NCI-H748 treated with DMSO at 0.1 percent for 48 hours (cell line): ENCODE measurements at regions not wholly inside any gene's neighbourhood (a gene's known extent, or its start where the extent isn't known, plus 50 kb on each side); places are given as distances from the start of the nearest gene placed in this dataset.
"Not testable (repeated sequence)": the region's sequence is repeated elsewhere in the genome, so short reads cannot be mapped to it uniquely, and the experiment has no call there.

Source experiments
- DNase-seq: peaks from one replicate; lab custom pipeline; 2025; lab: John Stamatoyannopoulos, UW

- not testable (repeated sequence) for DNase-seq
Measured at GRCh38 chr11:67940440-67940839, 63.5 kb downstream of the UNC93B1 start.

GRCh38 chr11:67938964-67939363, 64.9 kb downstream of the UNC93B1 start:
- not testable (repeated sequence) for DNase-seq

- not testable (repeated sequence) for DNase-seq
Measured at GRCh38 chr11:67938371-67938770, 65.5 kb downstream of the UNC93B1 start.

- not testable (repeated sequence) for DNase-seq
Measured at GRCh38 chr11:67923565-67923964, 80.3 kb downstream of the UNC93B1 start.

- DNase-seq, result not testable (repeated sequence)
Measured at GRCh38 chr11:67920546-67920945, 83.4 kb downstream of the UNC93B1 start.

- not testable (repeated sequence) for DNase-seq
Measured at GRCh38 chr11:67912184-67912583, 91.7 kb downstream of the UNC93B1 start.

- DNase-seq, result not testable (repeated sequence)
Measured at GRCh38 chr11:67911211-67911610, 92.7 kb downstream of the UNC93B1 start.

GRCh38 chr11:67910803-67911202, 93.1 kb downstream of the UNC93B1 start:
- not testable (repeated sequence) for DNase-seq

- not testable (repeated sequence) for DNase-seq
Measured at GRCh38 chr11:67906969-67907368, 96.9 kb downstream of the UNC93B1 start.

GRCh38 chr11:67899462-67899861, 104.4 kb downstream of the UNC93B1 start:
- not testable (repeated sequence) for DNase-seq

- DNase-seq, result not testable (repeated sequence)
Measured at GRCh38 chr11:67893487-67893886, 110.4 kb downstream of the UNC93B1 start.

- DNase-seq, result not testable (repeated sequence)
Measured at GRCh38 chr11:67889646-67890045, 114.3 kb downstream of the UNC93B1 start.

- not testable (repeated sequence) for DNase-seq
Measured at GRCh38 chr11:67888056-67888455, 115.8 kb downstream of the UNC93B1 start.

GRCh38 chr11:67886672-67887071, 117.2 kb downstream of the UNC93B1 start:
- DNase-seq, result not testable (repeated sequence)

- not testable (repeated sequence) for DNase-seq
Measured at GRCh38 chr11:67886207-67886606, 117.7 kb downstream of the UNC93B1 start.

GRCh38 chr11:67885574-67885973, 118.3 kb downstream of the UNC93B1 start:
- not testable (repeated sequence) for DNase-seq

- not testable (repeated sequence) for DNase-seq
Measured at GRCh38 chr11:67884761-67885558, 118.9 kb downstream of the UNC93B1 start.

- DNase-seq, result not testable (repeated sequence)
Measured at GRCh38 chr11:67884073-67884757, 119.7 kb downstream of the UNC93B1 start.

- DNase-seq, result not testable (repeated sequence)
Measured at GRCh38 chr11:67882304-67882703, 121.6 kb downstream of the UNC93B1 start.

- not testable (repeated sequence) for DNase-seq
Measured at GRCh38 chr11:67881836-67882235, 122.1 kb downstream of the UNC93B1 start.

GRCh38 chr11:67880594-67881196, 123.2 kb downstream of the UNC93B1 start:
- DNase-seq, result not testable (repeated sequence)

- not testable (repeated sequence) for DNase-seq
Measured at GRCh38 chr11:67878666-67879065, 125.2 kb downstream of the UNC93B1 start.
